Neuronal stem cell (in vitro differentiated cells): ENCODE measurements at regions not wholly inside any gene's neighbourhood (a gene's known extent, or its start where the extent isn't known, plus 50 kb on each side); places are given as distances from the start of the nearest gene placed in this dataset.

ENCODE experiments used
- DNase-seq: peaks from one replicate; pipeline ENCODE4 v3.0.0-alpha.2; 2013; ENCODE audit warnings: low spot score
- H2AFZ ChIP-seq: one replicate; pipeline ENCODE4 v1.6.1; 2013; ENCODE audit warnings: mild to moderate bottlenecking, low read length, inconsistent platforms
- H2AK5ac ChIP-seq: 2 replicates; pipeline ENCODE4 v1.6.1; 2013; ENCODE audit warnings: low read depth, mild to moderate bottlenecking, inconsistent platforms, low read length, moderate library complexity, mixed read lengths
- H2BK120ac ChIP-seq: 2 replicates; pipeline ENCODE4 v1.6.1; 2013; ENCODE audit warnings: low read depth, mild to moderate bottlenecking, inconsistent platforms, low read length, moderate library complexity, mixed read lengths
- H2BK12ac ChIP-seq: one replicate; pipeline ENCODE4 v1.6.1; 2013; ENCODE audit warnings: low read length, inconsistent platforms
- H2BK15ac ChIP-seq: 2 replicates; pipeline ENCODE4 v1.6.1; 2013; ENCODE audit warnings: mild to moderate bottlenecking, low read length, inconsistent platforms, mixed read lengths
- H2BK5ac ChIP-seq: one replicate; pipeline ENCODE4 v1.6.1; 2013; ENCODE audit warnings: inconsistent platforms, mild to moderate bottlenecking, low read length, moderate library complexity
- H3K14ac ChIP-seq: one replicate; pipeline ENCODE4 v1.6.1; 2013; ENCODE audit warnings: low read length, inconsistent platforms
- H3K18ac ChIP-seq: 2 replicates; pipeline ENCODE4 v1.6.1; 2013; ENCODE audit warnings: low read length, inconsistent platforms
- H3K23ac ChIP-seq: 2 replicates; pipeline ENCODE4 v1.6.1; 2013; ENCODE audit warnings: low read depth, mild to moderate bottlenecking, mixed read lengths, low read length, inconsistent platforms; ENCODE audit not compliant: poor library complexity
- H3K27ac ChIP-seq: replicated peaks from 3 replicates; pipeline ENCODE4 v1.5.1; 2013; ENCODE audit warnings: low read length, inconsistent platforms
- H3K27me3 ChIP-seq, 3 experiments: 2 replicates each; pipeline ENCODE4 v1.6.1; 2013; ENCODE audit warnings: low read length in 3 of 3, mild to moderate bottlenecking in 2 of 3, inconsistent platforms in 1 of 3, low read depth in 1 of 3, mixed read lengths in 1 of 3, moderate library complexity in 1 of 3; ENCODE audit not compliant: control insufficient read depth in 3 of 3, insufficient read depth in 3 of 3
- H3K36me3 ChIP-seq, 2 donors: replicated peaks in 1 of 2; 2 replicates each; pipeline ENCODE4 v1.6.1; 2013; ENCODE audit warnings: low read length in 2 of 2; ENCODE audit not compliant: control insufficient read depth in 2 of 2, insufficient read depth in 2 of 2
- H3K4ac ChIP-seq: 2 replicates; pipeline ENCODE4 v1.6.1; 2013; ENCODE audit warnings: inconsistent platforms, mild to moderate bottlenecking, low read length, moderate library complexity
- H3K4me1 ChIP-seq, 2 donors: 1 replicate in 1 of 2; 2 replicates in 1 of 2; pipeline ENCODE4 v1.6.1; 2013; ENCODE audit warnings: low read length in 2 of 2, low read depth in 1 of 2; ENCODE audit not compliant: control insufficient read depth in 2 of 2, insufficient read depth in 1 of 2
- H3K4me2 ChIP-seq: one replicate; pipeline ENCODE4 v1.6.1; 2013; ENCODE audit warnings: mild to moderate bottlenecking, low read length, inconsistent platforms; ENCODE audit not compliant: insufficient read depth, poor library complexity, severe bottlenecking
- H3K4me3 ChIP-seq, 2 donors: 2 replicates each; pipeline ENCODE4 v1.5.1; 2013; ENCODE audit warnings: low read length in 2 of 2, mild to moderate bottlenecking in 2 of 2, inconsistent platforms in 1 of 2, moderate library complexity in 1 of 2
- H3K79me1 ChIP-seq: one replicate; pipeline ENCODE4 v1.6.1; 2013; ENCODE audit warnings: low read depth, mild to moderate bottlenecking, inconsistent platforms, low read length, moderate library complexity
- H3K9ac ChIP-seq: one replicate; pipeline ENCODE4 v1.6.1; 2013; ENCODE audit warnings: mild to moderate bottlenecking, low read depth, low read length, inconsistent platforms; ENCODE audit not compliant: poor library complexity
- H3K9me3 ChIP-seq, 2 donors: replicated peaks in 1 of 2; 2 replicates each; pipeline versions ENCODE3 to v1.6.1; 2013; ENCODE audit warnings: low read length in 2 of 2, mild to moderate bottlenecking in 2 of 2, inconsistent platforms in 1 of 2, low read depth in 1 of 2, mixed read lengths in 1 of 2, moderate library complexity in 1 of 2; ENCODE audit not compliant: control insufficient read depth in 2 of 2, insufficient read depth in 1 of 2
- H4K8ac ChIP-seq: one replicate; pipeline ENCODE4 v1.6.1; 2013; ENCODE audit warnings: low read depth, mild to moderate bottlenecking, inconsistent platforms, low read length, moderate library complexity
- H4K91ac ChIP-seq: one replicate; pipeline ENCODE4 v1.6.1; 2013; ENCODE audit warnings: low read length, low read depth, mild to moderate bottlenecking, inconsistent platforms; ENCODE audit not compliant: poor library complexity
- WGBS, 2 donors: extraction: QIAGEN DNeasy Blood & Tissue Kit; methylation state at CpG; one replicate each; pipeline ENCODE4 v1.1.7; 2013; ENCODE audit warnings: missing lambda C conversion rate in 2 of 2, mixed read lengths in 1 of 2; ENCODE audit not compliant: insufficient read length in 2 of 2, insufficient replicate concordance in 1 of 2; ENCODE audit errors: extremely low coverage in 2 of 2; 5-methylcytosine and 5-hydroxymethylcytosine counted together

DNA sequence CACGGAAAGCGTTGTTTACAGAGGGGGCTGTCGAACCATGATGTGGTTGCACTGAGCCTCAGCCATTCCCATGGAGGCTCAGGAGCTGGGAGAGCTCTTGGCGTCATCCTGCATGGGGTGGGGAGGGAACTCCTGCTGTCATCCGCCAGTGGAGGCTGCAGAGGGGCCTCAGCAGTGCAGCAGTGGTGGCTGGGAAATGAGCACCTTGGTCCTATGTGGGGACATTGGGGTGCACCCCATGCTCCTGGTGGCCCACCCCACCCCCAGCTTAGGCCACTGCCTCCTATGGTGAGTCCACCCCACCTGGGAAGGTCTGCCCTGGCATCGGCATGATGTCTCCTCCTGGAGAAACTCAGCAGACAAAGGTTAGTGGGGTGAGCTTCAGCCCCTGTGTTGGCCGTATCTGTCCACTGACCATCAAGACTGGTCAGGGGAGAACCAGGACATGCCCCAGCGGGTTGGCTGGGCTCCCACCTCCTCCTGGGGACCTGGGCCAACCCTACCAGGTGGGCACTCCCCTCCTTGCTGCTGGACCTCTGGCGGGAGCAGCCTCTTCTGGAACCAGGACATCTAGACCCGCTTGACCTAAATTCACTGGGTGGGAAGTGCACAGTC, 67.8 kb upstream of the HDAC4 start:
- peaks cover 0 to 13% of the 10 kb centered on the region in 2 donors for H3K9me3 ChIP-seq

DNA sequence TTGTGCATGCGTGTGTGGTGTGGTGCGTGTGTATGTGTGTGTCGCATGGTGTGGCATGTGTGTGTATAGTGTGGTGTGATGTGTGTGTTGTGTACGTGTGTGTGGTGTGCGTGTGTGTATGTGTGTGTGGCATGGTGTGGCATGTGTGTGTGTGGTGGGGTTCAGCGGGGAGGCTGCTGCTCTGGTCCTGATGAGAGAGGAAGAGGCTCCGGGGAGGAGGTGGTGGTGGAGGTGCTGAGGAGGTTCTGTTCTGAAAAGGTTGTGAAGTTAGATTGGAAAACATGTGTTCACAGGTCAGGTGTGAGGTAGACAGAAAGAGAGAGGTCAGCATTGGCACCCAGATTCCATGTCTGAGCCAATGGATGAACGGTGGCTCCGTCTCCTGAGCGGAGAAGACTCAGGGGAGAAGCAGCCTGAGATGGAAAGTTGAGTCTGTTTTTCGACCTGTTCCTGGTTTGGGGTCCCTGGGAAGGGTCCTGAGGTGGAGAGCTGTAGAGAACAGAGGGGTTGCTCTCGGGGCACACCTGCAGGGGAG, 67.2 kb upstream of the HDAC4 start:
- 100% methylated on average over 3 of the region's 12 CpGs; no CpG with 5 or more reads in 1 of the 2 donors for WGBS, 2 donors

More for the DNA sequence above, 67.8 kb upstream of the HDAC4 start:
- H2BK15ac ChIP-seq = no peak overlapping the region
- no peak for DNase-seq
- H4K91ac ChIP-seq = peak overlapping the region; percentile 9
- H3K27me3 ChIP-seq = peaks cover 0 to 3% (median 0%) of the 10 kb centered on the region in 3 experiments
- no peak overlapping the region for H3K4me3 ChIP-seq
- H3K23ac ChIP-seq = no peak overlapping the region
- peak overlapping the region; percentile 19 for H2AK5ac ChIP-seq
- no peaks in the 10 kb centered on the region for H3K36me3 ChIP-seq
- no peak overlapping the region for H3K4ac ChIP-seq
- no peak overlapping the region for H2BK12ac ChIP-seq
- no peak overlapping the region for H4K8ac ChIP-seq
- H3K9ac ChIP-seq = peak overlapping the region; percentile 12
- H3K14ac ChIP-seq = no peak overlapping the region
- peaks cover 0 to 13% of the 10 kb centered on the region in 2 donors for H3K4me1 ChIP-seq
- no CpG with 5 or more reads among the region's 10 CpGs for WGBS, 2 donors
- H2BK5ac ChIP-seq = no peak overlapping the region
- no peak overlapping the region for H3K4me2 ChIP-seq
- no peak overlapping the region for H2BK120ac ChIP-seq
- no peaks in the 10 kb centered on the region for H3K79me1 ChIP-seq
- H2AFZ ChIP-seq = no peak overlapping the region
- H3K27ac ChIP-seq = no peak overlapping the region
- no peak overlapping the region for H3K18ac ChIP-seq

DNA sequence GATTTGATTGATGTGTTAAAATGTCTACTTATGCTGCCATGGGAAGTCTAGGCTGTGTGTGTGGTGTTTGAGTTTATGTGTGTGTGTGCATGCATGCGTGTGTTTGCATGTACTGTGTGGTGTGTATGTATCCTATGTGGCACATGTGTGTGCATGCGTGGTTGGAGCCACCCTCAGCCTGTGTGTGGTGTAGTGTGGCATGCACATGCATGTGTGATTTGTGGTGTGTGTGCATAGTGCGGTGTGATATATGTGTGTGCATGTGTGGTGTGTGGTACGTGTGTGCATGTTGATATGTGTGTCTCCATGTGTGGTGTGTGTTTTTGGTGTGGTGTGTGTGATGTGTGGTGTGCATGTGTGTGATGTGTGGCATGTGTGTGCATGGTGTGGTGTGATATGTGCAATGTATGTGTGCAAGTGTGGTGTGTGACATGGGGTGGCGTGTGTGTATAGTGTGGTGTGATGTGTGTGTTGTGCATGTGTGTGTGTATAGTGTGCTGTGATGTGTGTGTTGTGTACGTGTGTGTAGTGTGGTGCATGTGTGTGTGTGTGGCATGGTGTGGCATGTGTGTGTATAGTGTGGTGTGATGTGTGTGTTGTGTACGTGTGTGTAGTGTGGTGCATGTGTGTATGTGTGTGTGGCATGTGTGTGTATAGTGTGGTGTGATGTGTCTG, 66.6 kb upstream of the HDAC4 start:
- Histone ChIP-seq H2BK12ac (no peak overlapping the region), H2AK5ac (no peak overlapping the region), H3K4me2 (no peak overlapping the region), H3K4ac (no peak overlapping the region), H3K9ac (peak overlapping the region; percentile 60), H2BK120ac (no peak overlapping the region), H3K36me3 (no peaks in the 10 kb centered on the region), H3K79me1 (no peaks in the 10 kb centered on the region), H4K91ac (peak overlapping the region; percentile 75), H3K4me1 (peaks cover 0 to 13% of the 10 kb centered on the region in 2 donors), H3K27ac (no peak overlapping the region), H4K8ac (no peak overlapping the region), H3K4me3 (peak overlapping the region in 1 of 2 donors; percentile 66), H2AFZ (no peak overlapping the region), H3K27me3 (peaks cover 0 to 7% (median 0%) of the 10 kb centered on the region in 3 experiments), H3K9me3 (peaks cover 0 to 13% of the 10 kb centered on the region in 2 donors), H2BK5ac (no peak overlapping the region), H3K18ac (peak overlapping the region; percentile 74), H3K23ac (peak overlapping the region; percentile 21), H2BK15ac (peak overlapping the region; percentile 4), H3K14ac (peak overlapping the region; percentile 85)
- no peak for DNase-seq
- 100% methylated on average over 1 of the region's 7 CpGs; no CpG with 5 or more reads in 1 of the 2 donors for WGBS, 2 donors

More for the DNA sequence above, 67.2 kb upstream of the HDAC4 start:
- H4K8ac ChIP-seq = no peak overlapping the region
- peak overlapping the region; percentile 60 for H3K9ac ChIP-seq
- peak overlapping the region; percentile 19 for H2AK5ac ChIP-seq
- H3K4me3 ChIP-seq = peak overlapping the region in 1 of 2 donors; percentile 66
- H2BK120ac ChIP-seq = no peak overlapping the region
- H3K14ac ChIP-seq = peak overlapping the region; percentile 85
- H2BK5ac ChIP-seq = no peak overlapping the region
- H3K4ac ChIP-seq = no peak overlapping the region
- no peaks in the 10 kb centered on the region for H3K79me1 ChIP-seq
- H3K4me1 ChIP-seq = peaks cover 0 to 13% of the 10 kb centered on the region in 2 donors
- peak overlapping the region; percentile 24 for H2BK12ac ChIP-seq
- H3K27ac ChIP-seq = no peak overlapping the region
- no peaks in the 10 kb centered on the region for H3K36me3 ChIP-seq
- H2BK15ac ChIP-seq = peak overlapping the region; percentile 4
- H3K9me3 ChIP-seq = peaks cover 0 to 13% of the 10 kb centered on the region in 2 donors
- H4K91ac ChIP-seq = peak overlapping the region; percentile 42
- H3K27me3 ChIP-seq = peaks cover 0 to 7% (median 0%) of the 10 kb centered on the region in 3 experiments
- H2AFZ ChIP-seq = no peak overlapping the region
- no peak for DNase-seq
- peak overlapping the region; percentile 26 for H3K18ac ChIP-seq
- peak overlapping the region; percentile 21 for H3K23ac ChIP-seq
- no peak overlapping the region for H3K4me2 ChIP-seq

DNA sequence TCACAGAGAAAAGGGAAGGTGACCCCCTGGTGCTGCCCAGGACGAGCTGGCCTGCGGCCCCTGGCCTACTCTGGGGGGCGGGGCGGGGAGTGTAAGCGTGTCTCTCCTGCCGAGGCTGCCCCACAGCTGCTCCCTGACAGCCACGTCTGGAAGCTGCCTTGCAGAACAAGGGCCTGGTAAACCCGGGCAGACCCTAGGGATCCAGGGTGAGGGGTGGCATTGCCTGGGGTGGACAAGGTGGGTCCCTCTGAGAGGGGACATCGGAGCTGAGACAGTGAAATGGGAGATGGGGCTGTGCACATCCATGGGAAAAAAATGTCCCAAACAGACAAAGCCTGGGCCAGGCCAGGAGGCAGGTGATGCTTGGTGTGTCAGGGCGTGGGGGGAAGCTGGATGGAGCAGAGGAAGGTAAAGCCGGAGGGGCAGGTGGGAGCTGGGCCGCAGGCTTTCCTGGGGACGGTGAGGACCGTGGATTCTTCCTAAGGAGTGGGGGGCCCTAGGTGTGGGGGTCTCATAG, 66.0 kb upstream of the HDAC4 start:
- no peak for DNase-seq

More for the DNA sequence above, 66.0 kb upstream of the HDAC4 start:
- Histone ChIP-seq H2BK15ac (no peak overlapping the region), H3K23ac (no peak overlapping the region), H2AFZ (no peak overlapping the region), H3K4ac (no peak overlapping the region), H3K14ac (no peak overlapping the region), H3K18ac (peak overlapping the region; percentile 44), H3K9me3 (peaks cover 0 to 13% of the 10 kb centered on the region in 2 donors), H3K27ac (no peak overlapping the region), H4K91ac (no peak overlapping the region), H4K8ac (no peak overlapping the region), H3K4me3 (no peak overlapping the region), H3K79me1 (no peaks in the 10 kb centered on the region), H2BK5ac (no peak overlapping the region), H2BK120ac (no peak overlapping the region), H3K9ac (no peak overlapping the region), H2BK12ac (no peak overlapping the region), H3K4me1 (peaks cover 0 to 13% of the 10 kb centered on the region in 2 donors), H3K4me2 (no peak overlapping the region), H3K27me3 (peaks cover 0 to 7% (median 0%) of the 10 kb centered on the region in 3 experiments), H3K36me3 (no peaks in the 10 kb centered on the region), H2AK5ac (no peak overlapping the region)
- WGBS, 2 donors = no CpG with 5 or more reads among the region's 14 CpGs
